ENCODE measurements at regions not wholly inside any gene's neighbourhood (a gene's known extent, or its start where the extent isn't known, plus 50 kb on each side); places are given as distances from the start of the nearest gene placed in this dataset.

- peaks cover 0 to 34% (median 9%) of the 10 kb centered on the region in 3 donors for H3K4me1 ChIP-seq
- no peaks in the 10 kb centered on the region for H3K27me3 ChIP-seq
- no peak overlapping the region for H3K27ac ChIP-seq
- no peaks in the 10 kb centered on the region for H3K36me3 ChIP-seq
- H3K4me3 ChIP-seq: no peak overlapping the region
- TF ChIP-seq POLR2A (IDR thresholded peaks at IDR 0.05): no peak
- DNase-seq: no peak
- WGBS, 2 donors: 52 to 63% methylated on average over 3 of the region's 3 CpGs
- intact Hi-C loops (cut with DNase I): no loop called here
- H3K9me3 ChIP-seq: no peaks in the 10 kb centered on the region
These were observed 115.9 kb upstream of the TWIST2 start for GRCh38 chr2:238731961-238732360.

- no peak for TF ChIP-seq POLR2A (IDR thresholded peaks at IDR 0.05)
- TF ChIP-seq, protein P1, sequence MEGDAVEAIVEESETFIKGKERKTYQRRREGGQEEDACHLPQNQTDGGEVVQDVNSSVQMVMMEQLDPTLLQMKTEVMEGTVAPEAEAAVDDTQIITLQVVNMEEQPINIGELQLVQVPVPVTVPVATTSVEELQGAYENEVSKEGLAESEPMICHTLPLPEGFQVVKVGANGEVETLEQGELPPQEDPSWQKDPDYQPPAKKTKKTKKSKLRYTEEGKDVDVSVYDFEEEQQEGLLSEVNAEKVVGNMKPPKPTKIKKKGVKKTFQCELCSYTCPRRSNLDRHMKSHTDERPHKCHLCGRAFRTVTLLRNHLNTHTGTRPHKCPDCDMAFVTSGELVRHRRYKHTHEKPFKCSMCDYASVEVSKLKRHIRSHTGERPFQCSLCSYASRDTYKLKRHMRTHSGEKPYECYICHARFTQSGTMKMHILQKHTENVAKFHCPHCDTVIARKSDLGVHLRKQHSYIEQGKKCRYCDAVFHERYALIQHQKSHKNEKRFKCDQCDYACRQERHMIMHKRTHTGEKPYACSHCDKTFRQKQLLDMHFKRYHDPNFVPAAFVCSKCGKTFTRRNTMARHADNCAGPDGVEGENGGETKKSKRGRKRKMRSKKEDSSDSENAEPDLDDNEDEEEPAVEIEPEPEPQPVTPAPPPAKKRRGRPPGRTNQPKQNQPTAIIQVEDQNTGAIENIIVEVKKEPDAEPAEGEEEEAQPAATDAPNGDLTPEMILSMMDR (IDR thresholded peaks at IDR 0.05): no peak
- intact Hi-C loops (cut with DNase I): no loop called here
- DNase-seq: no peak
- Histone ChIP-seq H3K9me3 (no peaks in the 10 kb centered on the region), H3K36me3 (no peaks in the 10 kb centered on the region), H3K4me1 (no peaks in the 10 kb centered on the region), H3K27me3 (peaks cover 0 to 21% (median 0%) of the 10 kb centered on the region in 4 donors), H3K27ac (no peak overlapping the region), H3K4me3 (no peak overlapping the region)
- WGBS, 2 donors: 57 to 100% methylated on average over 1 to 5 of the region's 6 CpGs
These were observed 109.0 kb upstream of the TWIST2 start for GRCh38 chr2:238738917-238739316.

GRCh38 chr2:238739668-238740067 is 108.2 kb upstream of the TWIST2 start:
- TF ChIP-seq, protein P1 (IDR thresholded peaks at IDR 0.05): no peak
- TF ChIP-seq POLR2A (IDR thresholded peaks at IDR 0.05): no peak
- Histone ChIP-seq H3K27ac (no peak overlapping the region), H3K27me3 (peaks cover 0 to 22% (median 0%) of the 10 kb centered on the region in 4 donors), H3K9me3 (no peaks in the 10 kb centered on the region), H3K36me3 (no peaks in the 10 kb centered on the region), H3K4me3 (no peak overlapping the region), H3K4me1 (no peaks in the 10 kb centered on the region)
- 67 to 81% methylated on average over 5 of the region's 5 CpGs for WGBS, 2 donors
- intact Hi-C loops (cut with DNase I): no loop called here
- DNase-seq: no peak

- Histone ChIP-seq H3K27ac (no peak overlapping the region), H3K4me1 (no peaks in the 10 kb centered on the region), H3K27me3 (peaks cover 0 to 26% (median 0%) of the 10 kb centered on the region in 4 donors), H3K4me3 (no peak overlapping the region), H3K36me3 (no peaks in the 10 kb centered on the region), H3K9me3 (no peaks in the 10 kb centered on the region)
- 65 to 75% methylated on average over 1 to 2 of the region's 2 CpGs for WGBS, 2 donors
- intact Hi-C loops (cut with DNase I): no loop called here
- no peak for DNase-seq
- TF ChIP-seq POLR2A (IDR thresholded peaks at IDR 0.05): no peak
- TF ChIP-seq, protein P1 (IDR thresholded peaks at IDR 0.05): no peak
These were observed 106.6 kb upstream of the TWIST2 start for GRCh38 chr2:238741277-238741676.

DNA sequence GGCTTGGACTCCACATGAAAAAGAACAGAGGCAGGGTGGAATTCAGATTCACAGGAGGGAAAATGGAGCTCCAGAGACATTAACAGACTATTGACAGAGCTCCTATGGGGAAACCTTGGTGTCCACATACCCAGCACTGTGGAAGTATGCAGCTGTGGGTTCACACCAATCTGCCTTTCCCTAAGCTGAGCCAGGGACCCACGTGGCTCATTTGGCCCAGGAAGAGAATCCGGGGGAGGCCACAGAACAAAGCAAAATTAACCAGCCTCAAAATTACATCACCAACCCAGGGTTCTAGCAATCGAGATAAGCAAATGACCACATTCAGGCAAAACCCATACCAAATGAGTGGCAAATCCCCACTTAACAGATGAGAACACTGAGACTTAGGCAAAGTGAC is 105.8 kb upstream of the TWIST2 start:
- no peak overlapping the region for H3K4me3 ChIP-seq
- no peaks in the 10 kb centered on the region for H3K4me1 ChIP-seq
- intact Hi-C loops (cut with DNase I): no loop called here
- H3K27me3 ChIP-seq: peaks cover 0 to 26% (median 0%) of the 10 kb centered on the region in 4 donors
- DNase-seq: no peak
- H3K36me3 ChIP-seq: no peaks in the 10 kb centered on the region
- TF ChIP-seq, protein P1 (IDR thresholded peaks at IDR 0.05): no peak
- TF ChIP-seq POLR2A (IDR thresholded peaks at IDR 0.05): no peak
- H3K27ac ChIP-seq: no peak overlapping the region
- WGBS, 2 donors: 53 to 72% methylated on average over 2 to 3 of the region's 3 CpGs
- no peaks in the 10 kb centered on the region for H3K9me3 ChIP-seq

DNA sequence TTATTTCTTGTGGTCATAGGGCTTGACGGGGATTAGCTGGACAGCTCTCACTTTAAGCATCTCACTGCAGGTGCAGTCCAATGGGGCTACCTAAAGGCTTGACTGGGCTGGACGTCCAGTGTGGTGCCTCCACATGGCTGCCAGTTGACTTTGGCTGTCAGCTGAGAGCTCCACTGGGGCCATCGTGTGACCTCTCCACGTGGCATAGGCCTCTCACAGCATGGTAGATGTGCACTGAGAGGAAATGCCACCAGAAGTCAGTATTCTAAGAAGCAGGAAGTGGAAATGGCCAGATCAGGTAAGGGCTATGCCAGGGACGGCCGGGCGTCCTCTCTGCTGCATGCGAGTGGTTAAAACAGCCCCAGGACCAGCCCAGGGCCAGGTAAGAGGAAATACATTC is 105.2 kb upstream of the TWIST2 start:
- WGBS, 2 donors: 80 to 91% methylated on average over 2 to 7 of the region's 8 CpGs
- H3K27ac ChIP-seq: no peak overlapping the region
- H3K27me3 ChIP-seq: peaks cover 0 to 26% (median 0%) of the 10 kb centered on the region in 4 donors
- intact Hi-C loops (cut with DNase I): no loop called here
- no peak overlapping the region for H3K4me3 ChIP-seq
- DNase-seq: no peak
- H3K4me1 ChIP-seq: no peaks in the 10 kb centered on the region
- no peaks in the 10 kb centered on the region for H3K9me3 ChIP-seq
- H3K36me3 ChIP-seq: no peaks in the 10 kb centered on the region
- TF ChIP-seq POLR2A (IDR thresholded peaks at IDR 0.05): no peak
- TF ChIP-seq, protein P1 (IDR thresholded peaks at IDR 0.05): no peak
